ENCODE measurements at regions not wholly inside any gene's neighbourhood (a gene's known extent, or its start where the extent isn't known, plus 50 kb on each side); places are given as distances from the start of the nearest gene placed in this dataset.

GRCh38 chr3:17945018-17945798, 202.8 kb upstream of the TBC1D5 start:
- TF ChIP-seq YY1 (IDR thresholded peaks at IDR 0.05; ENCODE audit: insufficient read depth, insufficient read length) (no peak), SUZ12 (IDR thresholded peaks at IDR 0.05; ENCODE audit: extremely low read depth, insufficient read depth, insufficient read length) (no peak), ZNF274 (IDR thresholded peaks at IDR 0.05; ENCODE audit: low read depth, low read length) (no peak)

GRCh38 chr3:17942856-17943255, 200.4 kb upstream of the TBC1D5 start:
- Histone ChIP-seq H3K4me1 (ENCODE audit: insufficient read depth, insufficient read length) (no peaks in the 10 kb centered on the region), H3K9ac (ENCODE audit: insufficient read length, low read depth) (no peak overlapping the region), H3K27me3 (ENCODE audit: insufficient read depth, insufficient read length) (no peaks in the 10 kb centered on the region), H3K36me3 (ENCODE audit: insufficient read depth, insufficient read length, low read length) (no peaks in the 10 kb centered on the region), H3K9me3 (ENCODE audit: insufficient read depth, low read length) (no peaks in the 10 kb centered on the region), H3K4me3 (ENCODE audit: insufficient read length, low read depth) (no peak overlapping the region)
- no peak for DNase-seq (ENCODE audit: low read depth, low spot score)
- TF ChIP-seq ZNF274 (IDR thresholded peaks at IDR 0.05; ENCODE audit: low read depth, low read length): no peak
- no peak for TF ChIP-seq YY1 (IDR thresholded peaks at IDR 0.05; ENCODE audit: insufficient read depth, insufficient read length)
- TF ChIP-seq SUZ12 (IDR thresholded peaks at IDR 0.05; ENCODE audit: extremely low read depth, insufficient read depth, insufficient read length): no peak

More at GRCh38 chr3:17945018-17945798, 202.8 kb upstream of the TBC1D5 start:
- Histone ChIP-seq H3K4me3 (ENCODE audit: insufficient read length, low read depth) (no peak overlapping the region), H3K27me3 (ENCODE audit: insufficient read depth, insufficient read length) (no peaks in the 10 kb centered on the region), H3K9me3 (ENCODE audit: insufficient read depth, low read length) (no peaks in the 10 kb centered on the region), H3K36me3 (ENCODE audit: insufficient read depth, insufficient read length, low read length) (no peaks in the 10 kb centered on the region), H3K9ac (ENCODE audit: insufficient read length, low read depth) (no peak overlapping the region), H3K4me1 (ENCODE audit: insufficient read depth, insufficient read length) (no peaks in the 10 kb centered on the region)
- DNase-seq (ENCODE audit: low read depth, low spot score): no peak

- H3K4me3 ChIP-seq (ENCODE audit: insufficient read length, low read depth): no peak overlapping the region
- H3K36me3 ChIP-seq (ENCODE audit: insufficient read depth, insufficient read length, low read length): no peaks in the 10 kb centered on the region
- no peak for TF ChIP-seq SUZ12 (IDR thresholded peaks at IDR 0.05; ENCODE audit: extremely low read depth, insufficient read depth, insufficient read length)
- no peak for TF ChIP-seq ZNF274 (IDR thresholded peaks at IDR 0.05; ENCODE audit: low read depth, low read length)
- no peak for TF ChIP-seq YY1 (IDR thresholded peaks at IDR 0.05; ENCODE audit: insufficient read depth, insufficient read length)
Measured at GRCh38 chr3:17941766-17942165, 199.3 kb upstream of the TBC1D5 start.

GRCh38 chr3:17941152-17941551, 198.7 kb upstream of the TBC1D5 start:
- no peaks in the 10 kb centered on the region for H3K9me3 ChIP-seq (ENCODE audit: insufficient read depth, low read length)
- no peaks in the 10 kb centered on the region for H3K27me3 ChIP-seq (ENCODE audit: insufficient read depth, insufficient read length)
- no peak overlapping the region for H3K4me3 ChIP-seq (ENCODE audit: insufficient read length, low read depth)
- DNase-seq (ENCODE audit: low read depth, low spot score): no peak
- TF ChIP-seq SUZ12 (IDR thresholded peaks at IDR 0.05; ENCODE audit: extremely low read depth, insufficient read depth, insufficient read length) (no peak), ZNF274 (IDR thresholded peaks at IDR 0.05; ENCODE audit: low read depth, low read length) (no peak), YY1 (IDR thresholded peaks at IDR 0.05; ENCODE audit: insufficient read depth, insufficient read length) (no peak)
- no peaks in the 10 kb centered on the region for H3K36me3 ChIP-seq (ENCODE audit: insufficient read depth, insufficient read length, low read length)
- H3K9ac ChIP-seq (ENCODE audit: insufficient read length, low read depth): no peak overlapping the region
- H3K4me1 ChIP-seq (ENCODE audit: insufficient read depth, insufficient read length): no peaks in the 10 kb centered on the region

More at GRCh38 chr3:17941766-17942165, 199.3 kb upstream of the TBC1D5 start:
- Histone ChIP-seq H3K4me1 (ENCODE audit: insufficient read depth, insufficient read length) (no peaks in the 10 kb centered on the region), H3K9ac (ENCODE audit: insufficient read length, low read depth) (no peak overlapping the region), H3K27me3 (ENCODE audit: insufficient read depth, insufficient read length) (no peaks in the 10 kb centered on the region), H3K9me3 (ENCODE audit: insufficient read depth, low read length) (no peaks in the 10 kb centered on the region)
- DNase-seq (ENCODE audit: low read depth, low spot score): no peak

- Histone ChIP-seq H3K9me3 (ENCODE audit: insufficient read depth, low read length) (no peaks in the 10 kb centered on the region), H3K36me3 (ENCODE audit: insufficient read depth, insufficient read length, low read length) (no peaks in the 10 kb centered on the region), H3K27me3 (ENCODE audit: insufficient read depth, insufficient read length) (no peaks in the 10 kb centered on the region), H3K4me3 (ENCODE audit: insufficient read length, low read depth) (no peak overlapping the region), H3K9ac (ENCODE audit: insufficient read length, low read depth) (no peak overlapping the region), H3K4me1 (ENCODE audit: insufficient read depth, insufficient read length) (no peaks in the 10 kb centered on the region)
- TF ChIP-seq SUZ12 (IDR thresholded peaks at IDR 0.05; ENCODE audit: extremely low read depth, insufficient read depth, insufficient read length) (no peak), YY1 (IDR thresholded peaks at IDR 0.05; ENCODE audit: insufficient read depth, insufficient read length) (no peak), ZNF274 (IDR thresholded peaks at IDR 0.05; ENCODE audit: low read depth, low read length) (no peak)
- no peak for DNase-seq (ENCODE audit: low read depth, low spot score)
Measured at GRCh38 chr3:17939157-17939556, 196.7 kb upstream of the TBC1D5 start.

GRCh38 chr3:17938313-17938712, 195.9 kb upstream of the TBC1D5 start:
- Histone ChIP-seq H3K9me3 (ENCODE audit: insufficient read depth, low read length) (no peaks in the 10 kb centered on the region), H3K27me3 (ENCODE audit: insufficient read depth, insufficient read length) (no peaks in the 10 kb centered on the region), H3K9ac (ENCODE audit: insufficient read length, low read depth) (no peak overlapping the region), H3K36me3 (ENCODE audit: insufficient read depth, insufficient read length, low read length) (no peaks in the 10 kb centered on the region), H3K4me3 (ENCODE audit: insufficient read length, low read depth) (no peak overlapping the region), H3K4me1 (ENCODE audit: insufficient read depth, insufficient read length) (no peaks in the 10 kb centered on the region)
- no peak for TF ChIP-seq SUZ12 (IDR thresholded peaks at IDR 0.05; ENCODE audit: extremely low read depth, insufficient read depth, insufficient read length)
- no peak for TF ChIP-seq YY1 (IDR thresholded peaks at IDR 0.05; ENCODE audit: insufficient read depth, insufficient read length)
- no peak for TF ChIP-seq ZNF274 (IDR thresholded peaks at IDR 0.05; ENCODE audit: low read depth, low read length)
- DNase-seq (ENCODE audit: low read depth, low spot score): no peak

- no peaks in the 10 kb centered on the region for H3K27me3 ChIP-seq (ENCODE audit: insufficient read depth, insufficient read length)
- no peak for DNase-seq (ENCODE audit: low read depth, low spot score)
- H3K4me1 ChIP-seq (ENCODE audit: insufficient read depth, insufficient read length): no peaks in the 10 kb centered on the region
- no peaks in the 10 kb centered on the region for H3K36me3 ChIP-seq (ENCODE audit: insufficient read depth, insufficient read length, low read length)
- H3K9me3 ChIP-seq (ENCODE audit: insufficient read depth, low read length): no peaks in the 10 kb centered on the region
- no peak overlapping the region for H3K9ac ChIP-seq (ENCODE audit: insufficient read length, low read depth)
- H3K4me3 ChIP-seq (ENCODE audit: insufficient read length, low read depth): no peak overlapping the region
- no peak for TF ChIP-seq YY1 (IDR thresholded peaks at IDR 0.05; ENCODE audit: insufficient read depth, insufficient read length)
- no peak for TF ChIP-seq SUZ12 (IDR thresholded peaks at IDR 0.05; ENCODE audit: extremely low read depth, insufficient read depth, insufficient read length)
- TF ChIP-seq ZNF274 (IDR thresholded peaks at IDR 0.05; ENCODE audit: low read depth, low read length): no peak
Measured at GRCh38 chr3:17936736-17937480, 194.5 kb upstream of the TBC1D5 start.
